NT2/D1 (cell line): ENCODE measurements at regions not wholly inside any gene's neighbourhood (a gene's known extent, or its start where the extent isn't known, plus 50 kb on each side); places are given as distances from the start of the nearest gene placed in this dataset.

Source experiments
- YY1 ChIP-seq: IDR thresholded peaks from 2 replicates; pipeline ENCODE4 v1.6.1; 2011; ENCODE audit not compliant: insufficient read length, insufficient read depth
- ZNF274 ChIP-seq: IDR thresholded peaks from 2 replicates; pipeline ENCODE4 v1.6.1; 2011; ENCODE audit warnings: mild to moderate bottlenecking, low read depth, low read length

- TF ChIP-seq ZNF274 (no peak), YY1 (no peak)
Observed at GRCh38 chr4:63379750-63380522, 1029.3 kb downstream of the TECRL start.
